Astrocyte of the cerebellum (primary cell): ENCODE measurements at regions not wholly inside any gene's neighbourhood (a gene's known extent, or its start where the extent isn't known, plus 50 kb on each side); places are given as distances from the start of the nearest gene placed in this dataset.

Experiments
- DNase-seq: peaks from one replicate; pipeline ENCODE4 v3.0.0-alpha.2; 2011; ENCODE audit warnings: low read depth
- H3K4me3 ChIP-seq: 2 replicates; pipeline ENCODE4 v1.5.1; 2011; ENCODE audit warnings: mild to moderate bottlenecking, low read depth, low read length, moderate library complexity
- CTCF ChIP-seq: IDR thresholded peaks from 2 replicates; pipeline ENCODE4 v1.5.1; 2012; ENCODE audit warnings: low read length, low read depth, moderate library complexity, mild to moderate bottlenecking; ENCODE audit errors: missing control alignments
- in situ Hi-C: cut with HindIII; loops from 2 replicates; pipeline ENCODE4 v1.10.0; 2017; ENCODE audit warnings: low sequenced_read_pairs

DNA sequence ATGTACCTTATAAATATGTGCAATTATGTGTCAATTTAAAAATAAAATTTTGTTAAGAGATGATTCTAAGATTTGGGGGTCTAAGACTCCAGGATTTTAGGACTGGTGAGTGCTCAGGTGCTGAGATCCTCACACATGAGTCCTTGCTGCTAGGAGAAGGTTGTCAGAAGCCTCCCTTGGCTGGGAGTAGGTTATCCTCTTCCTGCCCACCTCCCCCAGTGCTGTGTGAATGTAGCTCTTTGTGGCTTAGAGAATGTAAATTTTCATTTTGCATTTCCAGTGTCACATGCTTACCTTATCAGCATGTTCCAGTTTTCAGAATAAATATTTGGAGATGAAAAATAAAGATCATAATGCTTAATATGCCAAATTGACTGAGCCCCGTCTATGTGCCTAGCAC lies 114.2 kb upstream of the MDM1 start:
- no peak overlapping the region for H3K4me3 ChIP-seq
- in situ Hi-C loops = no loop called here
- TF ChIP-seq CTCF = no peak
- DNase-seq = no peak

DNA sequence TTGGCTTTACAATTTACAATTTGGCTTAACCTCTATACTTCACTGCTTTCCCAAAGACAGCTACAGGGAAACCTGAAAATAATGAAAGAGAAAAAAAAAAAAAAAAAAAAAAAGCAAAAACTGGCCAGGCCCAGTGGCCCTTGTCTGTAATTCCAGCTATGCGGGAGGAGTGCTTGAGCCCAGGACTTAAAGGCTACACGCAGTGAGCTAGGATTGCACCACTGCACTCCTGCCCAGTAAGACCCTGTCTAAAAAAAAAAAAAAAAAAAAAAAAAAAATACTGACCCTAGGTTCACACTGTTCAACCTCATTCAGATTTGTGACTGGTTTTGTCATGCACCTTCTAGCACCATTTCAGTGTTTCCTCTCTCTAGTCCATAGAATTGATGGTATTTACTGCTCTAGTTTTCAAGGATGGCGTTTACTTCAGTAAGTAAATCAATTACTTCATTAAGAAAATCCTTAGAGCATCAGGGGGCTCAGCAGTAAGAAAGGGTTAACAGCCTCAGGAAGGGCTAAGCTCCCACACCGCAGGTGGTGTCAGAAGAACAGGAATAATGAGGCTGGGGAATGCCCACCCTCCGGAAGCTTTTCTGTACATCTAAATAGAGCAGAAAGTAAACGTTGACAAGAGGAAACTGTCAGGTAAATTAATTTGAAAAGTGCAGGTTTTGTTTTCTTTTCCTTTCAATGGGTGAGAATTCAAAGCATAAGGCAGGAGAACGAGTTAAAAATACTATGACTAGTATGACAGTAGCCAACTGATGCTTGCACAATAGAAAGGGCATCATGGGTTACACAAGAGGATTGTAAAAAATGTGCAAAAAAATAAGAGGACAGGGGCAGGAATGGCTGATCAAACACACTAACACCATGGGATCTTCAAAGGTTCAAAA lies 115.0 kb upstream of the MDM1 start:
- TF ChIP-seq CTCF = no peak
- in situ Hi-C loops = no loop called here
- DNase-seq = no peak
- no peak overlapping the region for H3K4me3 ChIP-seq

- no peak for TF ChIP-seq CTCF
- in situ Hi-C loops = no loop called here
- H3K4me3 ChIP-seq = no peak overlapping the region
- DNase-seq = no peak
These were observed 115.7 kb upstream of the MDM1 start for GRCh38 chr12:68447797-68448260.

GRCh38 chr12:68449196-68449595 lies 117.0 kb upstream of the MDM1 start:
- in situ Hi-C loops = no loop called here
- no peak overlapping the region for H3K4me3 ChIP-seq
- TF ChIP-seq CTCF = no peak
- no peak for DNase-seq

GRCh38 chr12:68450947-68451260 lies 118.7 kb upstream of the MDM1 start:
- no peak for DNase-seq
- in situ Hi-C loops = no loop called here
- H3K4me3 ChIP-seq = no peak overlapping the region
- no peak for TF ChIP-seq CTCF

GRCh38 chr12:68451261-68452077 lies 119.3 kb upstream of the MDM1 start:
- DNase-seq = peak; percentile 87
- in situ Hi-C loops = no loop called here
- peak overlapping the region; percentile 6 for H3K4me3 ChIP-seq
- no peak for TF ChIP-seq CTCF
